Astrocyte of the spinal cord (primary cell): ENCODE measurements at regions not wholly inside any gene's neighbourhood (a gene's known extent, or its start where the extent isn't known, plus 50 kb on each side); places are given as distances from the start of the nearest gene placed in this dataset.

Source experiments
- DNase-seq: peaks from one replicate; pipeline ENCODE4 v3.0.0; 2011; ENCODE audit warnings: low read depth, low spot score
- H3K4me3 ChIP-seq: 2 replicates; pipeline ENCODE4 v1.5.1; 2011; ENCODE audit warnings: low read depth, mild to moderate bottlenecking, low read length, moderate library complexity
- in situ Hi-C: cut with HindIII; loops from 2 replicates; pipeline ENCODE4 v1.10.0; 2017; ENCODE audit warnings: low sequenced_read_pairs
- TF ChIP-seq, protein P1 (sequence below): IDR thresholded peaks from 2 replicates; pipeline ENCODE4 v1.5.1; 2012; ENCODE audit warnings: low read depth, mild to moderate bottlenecking, low read length, inconsistent platforms

DNA sequence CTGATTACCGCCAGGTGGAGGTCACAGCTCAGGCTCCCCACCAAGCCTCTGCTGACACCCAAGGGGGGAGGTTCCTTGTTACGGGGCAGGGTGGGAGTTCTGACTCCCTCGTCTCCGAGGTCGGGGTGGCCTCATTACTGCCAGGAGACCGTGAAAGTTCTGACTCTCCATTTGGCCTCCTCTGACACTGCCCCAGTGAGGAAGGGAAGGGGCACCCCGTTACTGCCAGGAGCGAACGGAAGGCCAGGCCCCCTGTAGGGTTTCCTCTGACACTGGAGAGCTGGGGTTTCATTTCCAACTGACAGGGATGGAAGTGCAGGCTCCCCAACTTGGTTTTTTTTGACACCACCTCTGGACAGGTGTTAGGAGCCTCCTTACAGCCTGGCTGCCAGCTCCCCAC is 138.1 kb upstream of the EEPD1 start:
- TF ChIP-seq, protein P1, sequence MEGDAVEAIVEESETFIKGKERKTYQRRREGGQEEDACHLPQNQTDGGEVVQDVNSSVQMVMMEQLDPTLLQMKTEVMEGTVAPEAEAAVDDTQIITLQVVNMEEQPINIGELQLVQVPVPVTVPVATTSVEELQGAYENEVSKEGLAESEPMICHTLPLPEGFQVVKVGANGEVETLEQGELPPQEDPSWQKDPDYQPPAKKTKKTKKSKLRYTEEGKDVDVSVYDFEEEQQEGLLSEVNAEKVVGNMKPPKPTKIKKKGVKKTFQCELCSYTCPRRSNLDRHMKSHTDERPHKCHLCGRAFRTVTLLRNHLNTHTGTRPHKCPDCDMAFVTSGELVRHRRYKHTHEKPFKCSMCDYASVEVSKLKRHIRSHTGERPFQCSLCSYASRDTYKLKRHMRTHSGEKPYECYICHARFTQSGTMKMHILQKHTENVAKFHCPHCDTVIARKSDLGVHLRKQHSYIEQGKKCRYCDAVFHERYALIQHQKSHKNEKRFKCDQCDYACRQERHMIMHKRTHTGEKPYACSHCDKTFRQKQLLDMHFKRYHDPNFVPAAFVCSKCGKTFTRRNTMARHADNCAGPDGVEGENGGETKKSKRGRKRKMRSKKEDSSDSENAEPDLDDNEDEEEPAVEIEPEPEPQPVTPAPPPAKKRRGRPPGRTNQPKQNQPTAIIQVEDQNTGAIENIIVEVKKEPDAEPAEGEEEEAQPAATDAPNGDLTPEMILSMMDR: no peak
- no peak for DNase-seq
- in situ Hi-C loops: no loop called here
- H3K4me3 ChIP-seq: no peak overlapping the region

DNA sequence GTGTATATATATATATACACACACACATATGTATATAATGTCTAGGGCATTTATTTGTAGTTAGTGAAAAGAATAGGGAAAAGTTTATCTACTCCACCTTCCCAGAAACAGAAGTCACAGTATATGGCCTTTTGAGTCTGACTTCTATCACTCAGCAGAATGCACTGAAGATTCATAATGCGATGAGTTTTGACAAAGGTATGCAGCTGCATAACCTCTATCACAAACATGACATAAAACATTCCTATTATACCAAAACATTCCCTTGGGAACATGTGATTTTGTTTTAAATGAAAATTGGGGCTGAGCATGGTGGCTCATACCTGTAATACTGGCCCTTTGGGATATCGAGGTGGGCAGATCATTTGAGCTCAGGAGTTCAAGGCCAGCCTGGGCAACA is 137.3 kb upstream of the EEPD1 start:
- in situ Hi-C loops: no loop called here
- TF ChIP-seq, protein P1: no peak
- no peak for DNase-seq
- H3K4me3 ChIP-seq: no peak overlapping the region

DNA sequence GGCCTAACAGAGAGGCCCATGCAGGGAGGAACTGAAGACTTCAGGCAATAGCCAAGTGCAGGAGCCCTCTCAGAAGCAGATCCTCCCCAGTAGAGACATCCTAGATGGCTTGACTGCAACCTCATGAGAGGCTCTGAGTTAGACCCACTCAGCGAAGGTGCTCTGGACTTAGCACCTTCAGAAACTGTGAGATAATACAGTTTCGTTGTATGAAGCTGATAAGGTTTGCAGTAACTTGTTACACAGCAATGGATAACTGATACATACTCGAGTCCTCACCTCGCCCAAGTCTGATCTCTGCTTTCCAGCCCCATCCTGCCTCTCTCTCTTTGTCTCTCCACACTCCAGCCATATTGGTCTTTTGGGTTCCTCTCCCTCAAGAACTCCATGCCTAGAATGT is 136.4 kb upstream of the EEPD1 start:
- TF ChIP-seq, protein P1: no peak
- in situ Hi-C loops: no loop called here

DNA sequence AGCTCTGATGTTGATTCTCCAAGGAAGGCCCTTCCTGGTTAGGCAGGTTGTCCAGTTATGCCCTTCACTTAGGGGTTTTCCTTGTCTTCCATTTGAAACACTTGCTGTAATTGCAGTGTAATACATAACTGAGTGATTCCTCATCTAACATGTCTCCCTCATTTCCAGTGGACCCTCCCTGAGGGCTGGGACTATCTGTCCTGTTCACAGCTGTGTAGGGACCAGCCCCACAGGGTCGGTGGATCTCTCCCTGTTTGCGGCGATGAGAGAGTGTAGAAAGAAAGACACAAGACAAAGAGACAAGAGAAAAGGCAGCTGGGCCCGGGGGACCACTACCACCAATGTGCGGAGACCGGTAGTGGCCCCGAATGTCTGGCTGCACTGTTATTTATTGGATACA is 135.9 kb upstream of the EEPD1 start:
- TF ChIP-seq, protein P1: no peak
- no peak for DNase-seq
- in situ Hi-C loops: no loop called here
- no peak overlapping the region for H3K4me3 ChIP-seq

More for the DNA sequence above, 136.4 kb upstream of the EEPD1 start:
- no peak for DNase-seq
- no peak overlapping the region for H3K4me3 ChIP-seq

DNA sequence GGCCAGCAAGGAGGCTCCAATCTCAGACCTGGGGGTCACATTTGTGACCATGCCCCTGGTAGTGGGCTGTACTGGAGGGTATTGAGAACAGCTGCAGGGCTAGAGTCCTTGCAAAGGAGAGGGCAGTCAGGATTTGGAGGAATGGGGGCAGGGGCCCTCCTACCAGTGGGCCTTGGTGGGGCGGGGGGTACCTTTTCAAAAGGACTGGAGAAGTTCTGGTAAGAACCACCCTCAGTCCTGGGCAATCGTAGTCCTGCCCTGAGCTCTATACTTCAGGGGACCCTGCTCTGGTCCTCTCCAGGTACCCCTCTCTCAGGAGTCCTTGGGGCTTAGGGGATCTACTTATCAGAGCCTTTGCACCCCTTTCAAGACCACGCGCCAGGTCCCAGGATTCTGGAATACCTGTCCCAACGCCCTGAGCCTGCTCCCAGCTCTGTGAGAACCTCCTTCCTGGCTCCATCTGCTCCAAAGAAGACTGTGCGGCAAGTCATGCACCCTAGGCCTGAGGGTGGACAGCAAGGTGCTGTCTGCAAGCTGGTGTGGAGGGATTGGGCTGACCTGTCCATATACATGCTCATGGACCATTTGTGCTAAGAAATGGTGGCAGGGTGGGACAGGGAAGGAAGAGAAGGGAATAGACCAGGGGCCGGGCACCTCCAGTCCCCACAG is 134.1 kb upstream of the EEPD1 start:
- DNase-seq: no peak
- no peak overlapping the region for H3K4me3 ChIP-seq
- in situ Hi-C loops: no loop called here
- TF ChIP-seq, protein P1: no peak

DNA sequence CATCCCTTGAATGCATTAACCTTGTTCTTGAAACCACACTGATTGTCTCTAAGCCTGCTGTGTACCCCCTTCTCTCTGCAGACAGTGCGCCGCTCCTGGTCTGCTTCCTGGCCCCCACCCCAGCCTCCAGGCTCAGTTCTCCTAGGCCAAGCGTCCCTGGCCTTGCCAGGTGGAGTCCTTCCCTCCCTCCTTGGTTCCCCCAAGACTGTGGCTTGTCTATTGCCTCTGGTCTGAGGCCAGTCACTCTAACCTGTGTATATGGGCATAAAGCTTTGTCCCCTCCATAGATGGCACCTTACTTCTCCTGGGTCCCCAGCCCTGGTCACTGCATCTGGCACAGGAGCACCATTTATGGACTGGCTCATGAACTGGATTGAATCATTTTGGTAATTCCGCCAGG is 133.5 kb upstream of the EEPD1 start:
- in situ Hi-C loops: no loop called here
- TF ChIP-seq, protein P1: no peak
- H3K4me3 ChIP-seq: no peak overlapping the region
- no peak for DNase-seq
